ENCODE measurements at regions not wholly inside any gene's neighbourhood (a gene's known extent, or its start where the extent isn't known, plus 50 kb on each side); places are given as distances from the start of the nearest gene placed in this dataset.

DNA sequence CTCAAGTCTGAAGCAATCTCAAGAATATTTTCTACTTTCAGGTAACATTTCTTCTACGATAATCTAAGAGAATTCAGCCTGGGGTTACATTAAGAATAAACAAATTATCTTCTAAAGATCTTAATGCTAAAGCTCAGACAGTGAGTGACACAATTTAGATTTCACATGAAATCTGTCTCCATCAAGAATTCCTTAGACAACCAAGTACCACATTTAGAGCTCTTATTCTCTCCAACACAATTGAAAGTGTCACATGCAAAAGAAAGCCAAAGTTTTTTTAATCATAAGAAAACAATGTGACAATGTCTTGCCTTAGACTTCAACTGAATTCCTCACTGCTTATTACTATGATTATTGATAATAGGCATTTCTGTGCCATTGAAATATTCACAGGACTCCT is 60.7 kb upstream of the FAT3 start:
- no peak for TF ChIP-seq EZH2phosphoT487 (IDR thresholded peaks at IDR 0.05; ENCODE audit: low read depth)
- TF ChIP-seq, protein P1, sequence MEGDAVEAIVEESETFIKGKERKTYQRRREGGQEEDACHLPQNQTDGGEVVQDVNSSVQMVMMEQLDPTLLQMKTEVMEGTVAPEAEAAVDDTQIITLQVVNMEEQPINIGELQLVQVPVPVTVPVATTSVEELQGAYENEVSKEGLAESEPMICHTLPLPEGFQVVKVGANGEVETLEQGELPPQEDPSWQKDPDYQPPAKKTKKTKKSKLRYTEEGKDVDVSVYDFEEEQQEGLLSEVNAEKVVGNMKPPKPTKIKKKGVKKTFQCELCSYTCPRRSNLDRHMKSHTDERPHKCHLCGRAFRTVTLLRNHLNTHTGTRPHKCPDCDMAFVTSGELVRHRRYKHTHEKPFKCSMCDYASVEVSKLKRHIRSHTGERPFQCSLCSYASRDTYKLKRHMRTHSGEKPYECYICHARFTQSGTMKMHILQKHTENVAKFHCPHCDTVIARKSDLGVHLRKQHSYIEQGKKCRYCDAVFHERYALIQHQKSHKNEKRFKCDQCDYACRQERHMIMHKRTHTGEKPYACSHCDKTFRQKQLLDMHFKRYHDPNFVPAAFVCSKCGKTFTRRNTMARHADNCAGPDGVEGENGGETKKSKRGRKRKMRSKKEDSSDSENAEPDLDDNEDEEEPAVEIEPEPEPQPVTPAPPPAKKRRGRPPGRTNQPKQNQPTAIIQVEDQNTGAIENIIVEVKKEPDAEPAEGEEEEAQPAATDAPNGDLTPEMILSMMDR (IDR thresholded peaks at IDR 0.05; ENCODE audit: low read depth, low read length): no peak
